Progenitor cell of endocrine pancreas (in vitro differentiated cells): ENCODE measurements at regions not wholly inside any gene's neighbourhood (a gene's known extent, or its start where the extent isn't known, plus 50 kb on each side); places are given as distances from the start of the nearest gene placed in this dataset.

Experiments
- DNase-seq: peaks from one replicate; pipeline ENCODE4 v3.0.0; 2021; ENCODE audit warnings: low spot score; ENCODE audit not compliant: unreplicated experiment
- H3K27ac Mint-ChIP-seq: 2 replicates; pipeline ENCODE4 v1.8.0; 2021; ENCODE audit warnings: mild to moderate bottlenecking, moderate library complexity, mixed read lengths
- H3K27me3 Mint-ChIP-seq: 2 replicates; pipeline ENCODE4 v1.8.0; 2021; ENCODE audit warnings: mixed read lengths
- H3K36me3 Mint-ChIP-seq: 2 replicates; pipeline ENCODE4 v1.8.0; 2022; ENCODE audit warnings: mixed read lengths; ENCODE audit not compliant: insufficient read depth
- H3K4me1 Mint-ChIP-seq: 2 replicates; pipeline ENCODE4 v1.8.0; 2021; ENCODE audit warnings: low read depth, mixed read lengths
- H3K4me3 Mint-ChIP-seq: 2 replicates; pipeline ENCODE4 v1.8.0; 2021; ENCODE audit warnings: low read depth, mild to moderate bottlenecking, moderate library complexity, mixed read lengths
- H3K9me3 Mint-ChIP-seq: 2 replicates; pipeline ENCODE4 v1.8.0; 2021; ENCODE audit warnings: low read depth, mixed read lengths
- CTCF ChIP-seq: fragments of 200-600 bp; sonication (generic); IDR thresholded peaks from one replicate; pipeline ENCODE4 v1.5.0; 2021; ENCODE audit warnings: antibody characterized with exemption, mild to moderate bottlenecking; ENCODE audit not compliant: unreplicated experiment

GRCh38 chr6:1001655-1002349 lies 308.9 kb upstream of the EXOC2 start:
- no peak for DNase-seq
- Mint-ChIP-seq H3K9me3 (peaks cover 3% of the 10 kb centered on the region), H3K4me3 (no peak overlapping the region), H3K27ac (no peak overlapping the region), H3K36me3 (no peaks in the 10 kb centered on the region), H3K4me1 (no peaks in the 10 kb centered on the region), H3K27me3 (peaks cover 9% of the 10 kb centered on the region)
- TF ChIP-seq CTCF = no peak

- Mint-ChIP-seq H3K9me3 (peaks cover 3% of the 10 kb centered on the region), H3K4me3 (no peak overlapping the region), H3K27me3 (peaks cover 9% of the 10 kb centered on the region), H3K4me1 (peaks cover 1% of the 10 kb centered on the region), H3K36me3 (no peaks in the 10 kb centered on the region), H3K27ac (no peak overlapping the region)
- no peak for TF ChIP-seq CTCF
- DNase-seq = no peak
These were observed 306.6 kb upstream of the EXOC2 start for GRCh38 chr6:999552-999951.

- Mint-ChIP-seq H3K36me3 (no peaks in the 10 kb centered on the region), H3K27me3 (peaks cover 9% of the 10 kb centered on the region), H3K9me3 (no peaks in the 10 kb centered on the region), H3K27ac (no peak overlapping the region), H3K4me3 (no peak overlapping the region), H3K4me1 (peaks cover 1% of the 10 kb centered on the region)
- no peak for TF ChIP-seq CTCF
- no peak for DNase-seq
These were observed 305.6 kb upstream of the EXOC2 start for GRCh38 chr6:998551-998950.

- no peaks in the 10 kb centered on the region for H3K36me3 Mint-ChIP-seq
- H3K27ac Mint-ChIP-seq = no peak overlapping the region
- H3K27me3 Mint-ChIP-seq = peaks cover 5% of the 10 kb centered on the region
- H3K4me3 Mint-ChIP-seq = no peak overlapping the region
- H3K9me3 Mint-ChIP-seq = peaks cover 9% of the 10 kb centered on the region
- TF ChIP-seq CTCF = no peak
- no peak for DNase-seq
- peaks cover 1% of the 10 kb centered on the region for H3K4me1 Mint-ChIP-seq
These were observed 303.4 kb upstream of the EXOC2 start for GRCh38 chr6:996271-996852.

- peaks cover 26% of the 10 kb centered on the region for H3K9me3 Mint-ChIP-seq
- no peak for DNase-seq
- H3K27me3 Mint-ChIP-seq = no peaks in the 10 kb centered on the region
- no peak for TF ChIP-seq CTCF
- H3K36me3 Mint-ChIP-seq = no peaks in the 10 kb centered on the region
- no peak overlapping the region for H3K4me3 Mint-ChIP-seq
- no peak overlapping the region for H3K27ac Mint-ChIP-seq
- peaks cover under 1% of the 10 kb centered on the region for H3K4me1 Mint-ChIP-seq
These were observed 298.3 kb upstream of the EXOC2 start for GRCh38 chr6:991192-991591.
